ENCODE measurements at regions not wholly inside any gene's neighbourhood (a gene's known extent, or its start where the extent isn't known, plus 50 kb on each side); places are given as distances from the start of the nearest gene placed in this dataset.
"Not testable (repeated sequence)": the region's sequence is repeated elsewhere in the genome, so short reads cannot be mapped to it uniquely, and the experiment has no call there.

DNA sequence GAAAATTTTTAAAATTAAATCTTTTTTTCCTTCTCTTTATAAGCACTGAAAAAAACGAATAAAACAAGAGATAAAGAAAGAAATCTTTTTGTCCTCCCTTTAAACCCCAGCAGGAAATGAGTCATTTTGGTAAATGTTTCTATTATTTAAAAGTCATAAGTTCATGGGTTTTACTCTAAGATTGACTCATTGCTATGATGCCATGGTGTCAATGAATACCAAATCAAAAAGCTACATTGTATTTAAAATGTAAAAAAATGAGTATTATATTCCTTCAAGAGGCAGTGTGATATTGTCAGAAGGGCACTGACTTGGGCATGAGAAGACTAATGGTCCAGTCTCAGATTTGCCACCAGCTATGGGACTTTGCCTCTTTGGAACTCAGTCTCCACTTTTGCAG lies 303.4 kb upstream of the DNAJC19 start:
- no peak for DNase-seq (ENCODE audit: low read depth, low spot score)
- no peak overlapping the region for H3K27ac ChIP-seq

DNA sequence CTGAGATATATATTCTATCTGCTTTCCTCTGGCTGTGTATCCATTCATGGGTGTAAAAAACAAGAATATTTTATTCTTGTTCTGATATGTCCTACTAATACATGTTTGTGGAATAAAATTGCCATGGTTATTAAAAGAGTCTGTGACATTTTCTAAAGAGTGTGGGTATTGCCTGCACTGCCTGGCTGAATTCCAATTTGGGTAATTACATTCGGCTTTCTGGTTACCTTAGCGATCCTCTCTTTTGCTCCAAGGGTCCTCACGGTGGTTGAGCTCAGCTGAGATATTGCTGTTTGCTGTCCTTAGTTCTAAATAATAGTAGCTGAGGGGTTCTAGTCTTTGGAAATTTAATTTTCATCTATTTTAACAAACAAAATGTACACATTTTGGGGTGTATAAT lies 301.4 kb upstream of the DNAJC19 start:
- H3K27ac ChIP-seq, result no peak overlapping the region
- DNase-seq (ENCODE audit: low read depth, low spot score), result no peak

GRCh38 chr3:181289306-181289705 lies 299.8 kb upstream of the DNAJC19 start:
- no peak for DNase-seq (ENCODE audit: low read depth, low spot score)
- H3K27ac ChIP-seq, result no peak overlapping the region

- H3K27ac ChIP-seq, result no peak overlapping the region
- no peak for DNase-seq (ENCODE audit: low read depth, low spot score)
These were observed 298.6 kb upstream of the DNAJC19 start for GRCh38 chr3:181288145-181288544.

DNA sequence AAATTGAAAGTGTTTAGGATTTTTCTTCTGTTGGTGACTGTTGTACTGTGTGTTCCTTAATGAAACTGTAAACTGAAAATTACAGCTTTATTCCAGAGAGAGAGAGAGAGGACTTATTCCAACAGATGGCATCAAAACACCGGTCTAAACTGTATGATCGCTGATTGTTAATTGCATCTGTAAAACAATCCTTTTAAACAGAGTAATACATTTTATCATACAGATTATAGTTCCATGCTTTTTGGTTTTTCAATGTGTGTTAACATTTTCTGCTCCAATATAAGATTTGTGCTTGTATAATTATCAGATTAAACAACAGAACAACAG lies 289.7 kb upstream of the DNAJC19 start:
- H3K27ac ChIP-seq, result no peak overlapping the region
- DNase-seq (ENCODE audit: low read depth, low spot score), result no peak

- no peak overlapping the region for H3K27ac ChIP-seq
- no peak for DNase-seq (ENCODE audit: low read depth, low spot score)
These were observed 289.1 kb upstream of the DNAJC19 start for GRCh38 chr3:181278468-181279238.

DNA sequence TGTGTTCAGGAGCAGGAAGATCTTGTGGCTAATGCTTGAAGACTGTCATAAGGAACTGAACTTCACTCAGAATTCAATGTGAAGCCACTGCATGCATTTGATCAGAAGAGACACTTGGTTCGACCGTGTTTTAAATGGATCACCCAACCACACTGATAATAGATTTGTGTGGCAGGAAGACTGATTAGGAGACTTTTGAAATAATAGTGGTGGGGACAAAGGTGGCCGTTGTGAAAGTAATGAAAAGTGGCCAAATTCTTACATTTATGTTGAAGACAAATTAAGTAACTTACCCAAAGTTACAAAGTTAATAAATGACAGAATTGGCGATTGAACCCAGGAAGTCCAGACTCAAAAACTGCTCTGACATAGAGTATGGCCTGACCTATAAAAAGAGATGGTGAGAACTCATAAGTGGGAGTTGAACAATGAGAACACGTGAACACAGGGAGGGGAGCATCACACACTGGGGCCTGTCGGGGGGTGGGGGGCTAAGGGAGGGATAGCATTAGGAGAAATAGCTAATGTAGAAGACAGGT lies 286.9 kb upstream of the DNAJC19 start:
- no peak overlapping the region for H3K27ac ChIP-seq
- DNase-seq (ENCODE audit: low read depth, low spot score), result no peak

DNA sequence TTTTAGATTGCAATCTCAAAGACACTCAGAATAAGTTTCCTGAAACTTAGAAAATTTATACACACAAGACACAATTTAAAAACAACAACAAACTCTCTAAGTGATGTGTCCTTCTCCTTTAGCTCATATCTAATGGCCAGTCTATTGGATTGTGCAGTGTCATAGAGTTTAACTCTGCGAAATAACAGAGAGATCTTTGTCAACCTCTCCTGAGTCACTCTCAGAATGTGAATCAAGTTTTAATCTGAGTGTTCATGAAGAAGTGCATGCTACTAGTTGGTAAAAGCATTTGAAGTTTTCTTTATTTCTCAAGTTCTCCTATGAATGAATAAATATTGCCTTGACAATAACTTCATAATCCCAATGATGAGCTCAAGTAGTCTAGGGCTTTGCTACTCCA lies 284.5 kb upstream of the DNAJC19 start:
- no peak for DNase-seq (ENCODE audit: low read depth, low spot score)
- no peak overlapping the region for H3K27ac ChIP-seq

- no peak overlapping the region for H3K27ac ChIP-seq
- no peak for DNase-seq (ENCODE audit: low read depth, low spot score)
These were observed 277.8 kb upstream of the DNAJC19 start for GRCh38 chr3:181267312-181267711.

DNA sequence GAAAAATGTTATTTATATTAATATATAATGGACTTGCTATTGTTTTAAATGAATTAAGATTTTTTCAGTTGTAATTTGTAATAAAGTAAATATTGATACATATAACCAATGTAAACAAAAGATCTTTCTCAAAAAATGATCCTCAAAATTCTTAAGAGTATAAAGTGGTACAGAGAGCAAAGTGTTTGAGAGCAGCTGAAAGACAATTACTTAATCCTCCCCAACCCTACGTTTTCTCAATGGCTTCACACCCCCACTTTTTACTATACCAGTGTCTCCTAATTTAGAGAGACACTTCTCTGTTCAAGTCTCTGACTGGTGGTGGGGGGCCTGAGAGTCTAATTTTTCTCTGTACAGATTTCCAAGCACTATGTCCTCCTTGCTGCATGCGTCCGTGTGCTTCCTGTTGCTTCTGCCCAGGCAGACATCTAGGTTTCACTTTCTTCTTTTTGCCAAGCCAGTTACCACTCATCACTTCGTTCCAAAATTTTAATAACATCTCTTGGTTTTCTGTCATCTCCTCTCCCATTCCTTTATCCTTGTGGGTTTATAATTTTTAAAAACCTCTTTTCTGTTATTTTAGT lies 276.3 kb upstream of the DNAJC19 start:
- H3K27ac ChIP-seq, result no peak overlapping the region
- DNase-seq (ENCODE audit: low read depth, low spot score), result no peak

- DNase-seq (ENCODE audit: low read depth, low spot score), result no peak
- no peak overlapping the region for H3K27ac ChIP-seq
These were observed 274.9 kb upstream of the DNAJC19 start for GRCh38 chr3:181264486-181264885.

DNA sequence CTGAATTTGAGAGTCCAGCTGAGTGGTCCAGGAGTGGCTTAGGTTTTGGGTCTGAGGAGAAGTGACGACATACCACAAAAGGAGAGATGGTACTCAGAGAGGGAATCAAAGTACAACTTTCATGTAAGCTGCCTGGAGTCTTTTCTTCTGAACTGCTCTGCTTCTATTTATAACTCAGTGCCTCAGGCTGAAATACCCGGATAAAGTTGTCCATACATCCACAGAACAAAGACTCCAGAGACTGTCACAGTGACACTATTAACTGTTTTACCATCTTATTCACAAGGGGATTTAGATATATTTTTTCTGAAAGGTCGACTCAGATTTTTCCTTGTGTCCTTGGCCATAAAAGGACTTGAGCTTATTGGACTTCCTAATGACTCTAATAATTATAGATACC lies 264.3 kb upstream of the DNAJC19 start:
- DNase-seq (ENCODE audit: low read depth, low spot score), result no peak

DNA sequence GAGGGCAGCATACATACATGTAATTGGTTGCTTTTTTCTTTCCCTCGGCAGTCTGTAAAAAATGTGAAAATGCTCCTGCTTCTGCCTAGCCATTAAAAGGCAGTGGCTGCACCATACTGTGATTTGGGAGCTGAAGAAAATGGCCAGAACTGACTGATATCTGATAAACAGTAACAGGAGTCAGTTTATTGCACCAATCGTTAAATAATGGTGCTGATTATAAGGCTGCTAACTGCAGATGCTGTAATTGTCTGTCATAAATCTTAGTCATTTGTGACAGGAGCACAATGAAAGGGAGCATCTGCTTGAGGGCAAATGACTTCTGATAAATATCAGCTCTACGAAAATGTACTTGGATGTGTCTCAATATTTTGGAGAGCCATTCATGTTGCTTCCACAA lies 263.1 kb upstream of the DNAJC19 start:
- no peak overlapping the region for H3K27ac ChIP-seq
- DNase-seq (ENCODE audit: low read depth, low spot score), result no peak

More for the DNA sequence above, 264.3 kb upstream of the DNAJC19 start:
- H3K27ac ChIP-seq, result no peak overlapping the region

DNA sequence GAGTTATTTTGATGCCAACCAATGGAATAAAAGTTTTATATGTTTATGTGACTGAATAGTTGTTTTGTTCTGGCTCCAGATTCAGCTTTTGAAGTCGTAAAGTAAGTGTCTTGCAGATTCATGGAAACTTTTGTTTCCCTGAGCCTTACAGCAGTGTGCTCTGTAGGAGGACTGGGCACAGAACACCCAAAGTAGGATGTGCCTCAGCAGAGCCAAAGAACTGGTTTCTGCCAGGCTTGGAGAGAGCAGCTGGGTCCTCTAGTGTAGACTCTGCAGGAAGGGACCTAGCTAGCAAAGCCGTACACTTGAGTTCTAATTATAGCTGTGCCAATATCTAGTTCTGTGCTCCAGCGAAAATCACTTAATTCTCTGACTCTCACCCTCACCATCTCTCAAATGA lies 261.2 kb upstream of the DNAJC19 start:
- H3K27ac ChIP-seq, result no peak overlapping the region
- no peak for DNase-seq (ENCODE audit: low read depth, low spot score)

DNA sequence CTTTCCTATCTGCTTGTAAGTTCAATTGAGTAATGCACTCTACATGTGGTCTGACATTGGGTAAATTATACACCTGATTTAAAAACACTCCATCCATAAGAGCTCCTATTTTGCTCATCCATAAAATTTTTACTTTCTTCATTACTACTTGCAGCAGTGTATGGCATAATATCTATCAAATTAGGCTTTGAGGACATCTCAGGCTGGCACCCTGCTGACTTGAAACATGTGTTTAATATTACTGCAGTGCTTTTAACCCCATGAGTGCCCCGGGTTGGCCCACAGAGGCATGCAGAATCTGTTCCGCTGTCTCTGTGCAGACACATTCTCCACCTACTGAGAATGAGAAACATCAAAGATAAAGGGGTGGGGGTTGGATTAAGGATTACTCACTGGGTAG lies 249.9 kb upstream of the DNAJC19 start:
- no peak for DNase-seq (ENCODE audit: low read depth, low spot score)
- no peak overlapping the region for H3K27ac ChIP-seq

- no peak overlapping the region for H3K27ac ChIP-seq
- no peak for DNase-seq (ENCODE audit: low read depth, low spot score)
These were observed 240.7 kb upstream of the DNAJC19 start for GRCh38 chr3:181230258-181230657.

- H3K27ac ChIP-seq, result no peak overlapping the region
- DNase-seq (ENCODE audit: low read depth, low spot score), result no peak
These were observed 223.8 kb upstream of the DNAJC19 start for GRCh38 chr3:181213347-181213746.

DNA sequence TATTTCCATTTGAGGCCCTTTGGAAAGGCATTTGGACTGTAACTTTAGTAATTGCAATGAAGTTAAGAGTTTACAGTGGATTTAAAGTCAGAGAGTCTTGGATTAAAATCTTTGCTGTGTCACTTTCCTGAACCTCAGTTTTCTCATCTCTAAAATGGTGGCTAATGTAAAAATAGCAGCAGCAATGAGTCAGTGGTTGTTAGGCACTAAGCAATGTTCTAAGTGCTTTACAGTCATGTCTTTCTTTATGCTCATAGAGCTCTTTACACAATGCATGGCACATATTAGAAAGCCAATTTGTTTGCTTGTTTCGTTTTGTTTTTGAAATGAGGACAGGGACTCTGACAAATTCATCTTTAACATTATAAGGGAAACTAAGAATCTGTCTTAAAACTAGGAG lies 222.7 kb upstream of the DNAJC19 start:
- no peak for DNase-seq (ENCODE audit: low read depth, low spot score)

DNA sequence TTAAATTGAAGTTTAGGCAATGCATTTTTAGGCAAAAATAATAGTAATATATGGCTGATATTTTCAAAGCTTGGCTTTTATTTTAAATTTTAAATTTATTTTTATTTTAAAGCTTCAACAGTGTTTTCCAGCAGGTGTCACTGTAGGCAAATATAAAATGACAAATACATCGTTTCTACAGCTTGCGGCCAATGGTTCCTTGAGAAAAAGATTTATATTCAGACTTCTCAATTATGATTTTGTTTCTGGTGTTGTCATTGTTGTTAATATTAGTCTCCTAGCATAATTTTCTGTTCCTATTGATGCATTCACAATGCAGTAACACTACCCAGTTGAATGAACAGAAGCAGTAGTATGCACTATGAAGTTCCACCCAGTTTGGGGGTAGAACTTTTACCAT lies 220.7 kb upstream of the DNAJC19 start:
- no peak for DNase-seq (ENCODE audit: low read depth, low spot score)
- no peak overlapping the region for H3K27ac ChIP-seq

More for the DNA sequence above, 222.7 kb upstream of the DNAJC19 start:
- no peak overlapping the region for H3K27ac ChIP-seq

DNA sequence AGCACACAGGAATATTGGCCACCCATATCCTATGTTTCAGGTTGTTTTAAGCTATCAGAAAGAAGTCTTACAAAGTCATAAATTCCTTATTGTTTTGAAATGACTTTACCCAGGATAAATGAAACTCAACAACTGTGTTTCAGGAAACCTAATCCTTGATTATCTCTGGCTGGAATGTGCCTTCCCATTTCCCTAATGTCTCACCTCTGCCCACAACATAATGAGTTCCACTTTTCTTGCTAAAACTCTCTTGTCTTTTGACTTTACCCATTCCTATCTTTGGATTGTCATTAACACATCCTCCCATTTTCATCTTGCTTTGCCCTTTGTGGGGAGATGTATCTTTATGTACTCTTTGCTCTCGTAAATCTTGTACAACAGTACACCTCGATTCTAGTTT lies 200.0 kb upstream of the DNAJC19 start:
- no peak overlapping the region for H3K27ac ChIP-seq

DNA sequence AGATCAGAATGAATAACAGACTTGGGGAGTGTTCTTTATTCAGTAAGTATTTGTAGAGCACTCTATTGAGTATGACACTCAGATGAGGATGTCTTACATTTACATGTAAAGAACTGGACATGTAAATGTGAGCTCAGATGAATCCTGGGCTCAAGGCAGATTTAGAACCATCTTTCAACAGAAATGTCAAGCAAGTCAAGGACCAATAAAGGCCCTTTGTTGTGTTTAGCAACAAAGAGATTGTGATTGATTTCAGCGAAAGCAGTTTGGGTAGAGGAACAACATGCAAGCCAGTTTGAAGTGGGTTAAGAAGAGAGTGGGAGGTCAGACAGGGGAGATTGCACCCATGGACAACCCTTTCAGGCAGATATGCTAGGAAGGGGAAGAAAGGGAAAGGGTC lies 194.2 kb upstream of the DNAJC19 start:
- no peak overlapping the region for H3K27ac ChIP-seq
- DNase-seq (ENCODE audit: low read depth, low spot score), result no peak

More for the DNA sequence above, 200.0 kb upstream of the DNAJC19 start:
- no peak for DNase-seq (ENCODE audit: low read depth, low spot score)

GRCh38 chr3:181183057-181183456 lies 193.5 kb upstream of the DNAJC19 start:
- not testable (repeated sequence) for DNase-seq (ENCODE audit: low read depth, low spot score); H3K27ac ChIP-seq
